Keratinocyte (primary cell): ENCODE measurements at regions not wholly inside any gene's neighbourhood (a gene's known extent, or its start where the extent isn't known, plus 50 kb on each side); places are given as distances from the start of the nearest gene placed in this dataset.

ENCODE experiments used
- DNase-seq: peaks from one replicate; pipeline ENCODE4 v3.0.0-alpha.2; 2011; ENCODE audit warnings: low read depth, missing footprints, low spot score
- FAIRE-seq: peaks from 2 replicates; lab custom pipeline; 2011; peaks lifted over from hg19 to GRCh38; lab: Jason Lieb, UNC
- H2AFZ ChIP-seq: 2 replicates; pipeline ENCODE4 v1.6.0; 2012; ENCODE audit warnings: low read length, control low read depth, inconsistent platforms; ENCODE audit not compliant: control insufficient read depth
- H3K27ac ChIP-seq: 2 replicates; pipeline ENCODE4 v1.5.1; 2011; ENCODE audit warnings: low read length; ENCODE audit not compliant: control insufficient read depth, insufficient read depth
- H3K27me3 ChIP-seq: 3 replicates; pipeline ENCODE4 v1.6.0; 2011; ENCODE audit warnings: low read length; ENCODE audit not compliant: control insufficient read depth, insufficient read depth; ENCODE audit errors: extremely low read depth
- H3K36me3 ChIP-seq, 2 experiments: 2 replicates in 1 of 2; 3 replicates in 1 of 2; pipeline ENCODE4 v1.5.1; 2011; ENCODE audit warnings: low read length in 2 of 2, mild to moderate bottlenecking in 1 of 2; ENCODE audit not compliant: control insufficient read depth in 2 of 2, insufficient read depth in 2 of 2; ENCODE audit errors: extremely low read depth in 1 of 2
- H3K4me1 ChIP-seq: 3 replicates; pipeline ENCODE4 v1.5.1; 2011; ENCODE audit warnings: low read length; ENCODE audit not compliant: control insufficient read depth, insufficient read depth; ENCODE audit errors: extremely low read depth
- H3K4me2 ChIP-seq: 3 replicates; pipeline ENCODE4 v1.6.0; 2011; ENCODE audit warnings: low read depth, low read length; ENCODE audit not compliant: control insufficient read depth, insufficient read depth; ENCODE audit errors: extremely low read depth
- H3K4me3 ChIP-seq, 3 experiments: fragments of 200-600 bp in 1 of 3; sonication (generic) in 1 of 3; 2 replicates in 2 of 3; 3 replicates in 1 of 3; pipeline ENCODE4 v1.5.1; 2011 to 2016; ENCODE audit warnings: low read length in 3 of 3, mild to moderate bottlenecking in 3 of 3, control low read depth in 2 of 3, inconsistent platforms in 1 of 3, low read depth in 1 of 3, mixed read lengths in 1 of 3, mixed run types in 1 of 3, moderate library complexity in 1 of 3; ENCODE audit not compliant: control insufficient read depth in 2 of 3, insufficient read depth in 2 of 3; ENCODE audit errors: extremely low read depth in 1 of 3
- H3K79me2 ChIP-seq: 2 replicates; pipeline ENCODE4 v1.6.0; 2012; ENCODE audit warnings: low read length; ENCODE audit not compliant: control insufficient read depth, insufficient read depth
- H3K9ac ChIP-seq: 3 replicates; pipeline ENCODE4 v1.6.0; 2011; ENCODE audit warnings: low read length; ENCODE audit not compliant: control insufficient read depth, insufficient read depth; ENCODE audit errors: extremely low read depth
- H3K9me1 ChIP-seq: 3 replicates; pipeline ENCODE4 v1.6.0; 2011; ENCODE audit warnings: low read length; ENCODE audit not compliant: control insufficient read depth, insufficient read depth; ENCODE audit errors: extremely low read depth
- H3K9me3 ChIP-seq: 2 replicates; pipeline ENCODE4 v1.5.1; 2012; ENCODE audit warnings: low read depth, low read length; ENCODE audit not compliant: control insufficient read depth
- H4K20me1 ChIP-seq: 3 replicates; pipeline ENCODE4 v1.6.0; 2011; ENCODE audit warnings: low read length; ENCODE audit not compliant: control insufficient read depth, insufficient read depth; ENCODE audit errors: extremely low read depth
- CTCF ChIP-seq, 3 experiments: IDR thresholded peaks in 1 of 3; conservative IDR thresholded peaks in 1 of 3; optimal IDR thresholded peaks in 1 of 3; 2 replicates in 2 of 3; 3 replicates in 1 of 3; pipeline versions ENCODE3 to v1.5.1; 2011; ENCODE audit warnings: low read length in 3 of 3, mild to moderate bottlenecking in 3 of 3, moderate library complexity in 2 of 3, control low read depth in 1 of 3, inconsistent platforms in 1 of 3; ENCODE audit not compliant: insufficient read depth in 2 of 3; ENCODE audit errors: extremely low read depth in 1 of 3
- EZH2 ChIP-seq: IDR thresholded peaks from one replicate; pipeline ENCODE4 v1.6.1; 2012; ENCODE audit warnings: inconsistent platforms, mild to moderate bottlenecking, low read length, moderate library complexity
- dilution Hi-C: fragments of 300-500 bp; cut with MboI; formaldehyde crosslinking; loops from one replicate; pipeline ENCODE4 v1.7.0; 2020; ENCODE audit warnings: low sequenced_read_pairs; ENCODE audit not compliant: extremely low pct_ligation_motif_present

DNA sequence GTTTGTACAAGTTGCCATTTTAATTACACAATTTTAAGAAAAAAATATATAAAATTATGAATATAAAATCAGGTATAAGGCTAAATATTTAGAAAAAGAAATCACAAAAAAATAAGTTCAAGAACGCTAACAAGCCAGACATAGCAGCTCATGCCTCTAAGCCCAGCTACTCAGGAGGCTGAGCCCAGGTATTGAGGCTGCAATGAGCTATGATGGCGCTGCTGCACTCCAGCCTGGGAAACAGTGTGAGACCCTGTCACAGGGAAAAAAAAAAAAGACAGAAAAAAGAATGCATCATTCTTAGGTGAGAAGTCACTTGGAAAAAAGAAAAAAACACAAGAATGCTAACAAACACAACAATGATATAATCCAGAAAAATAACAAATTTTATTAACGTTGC, 112.3 kb upstream of the PRDX6 start:
- TF ChIP-seq CTCF (optimal IDR thresholded peaks at IDR 0.05 in 1 of 3, IDR thresholded peaks at IDR 0.05 in 1 of 3, conservative IDR thresholded peaks at IDR 0.05 in 1 of 3; ENCODE audit: extremely low read depth in 1 of 3, insufficient read depth in 2 of 3, low read length in 3 of 3) (no peak), EZH2 (no peak)
- no peaks in the 10 kb centered on the region for H3K4me1 ChIP-seq
- no peaks in the 10 kb centered on the region for H3K9me1 ChIP-seq
- no peak overlapping the region for H3K9ac ChIP-seq
- H3K9me3 ChIP-seq, result no peaks in the 10 kb centered on the region
- no peak overlapping the region for H3K4me3 ChIP-seq
- no peaks in the 10 kb centered on the region for H3K79me2 ChIP-seq
- H4K20me1 ChIP-seq, result no peaks in the 10 kb centered on the region
- DNase-seq (no peak), FAIRE-seq (no peak)
- H3K4me2 ChIP-seq, result no peak overlapping the region
- H3K27ac ChIP-seq, result no peak overlapping the region
- dilution Hi-C loops, result no loop called here
- H2AFZ ChIP-seq, result no peak overlapping the region
- H3K36me3 ChIP-seq, result no peaks in the 10 kb centered on the region
- peaks cover 3% of the 10 kb centered on the region for H3K27me3 ChIP-seq

DNA sequence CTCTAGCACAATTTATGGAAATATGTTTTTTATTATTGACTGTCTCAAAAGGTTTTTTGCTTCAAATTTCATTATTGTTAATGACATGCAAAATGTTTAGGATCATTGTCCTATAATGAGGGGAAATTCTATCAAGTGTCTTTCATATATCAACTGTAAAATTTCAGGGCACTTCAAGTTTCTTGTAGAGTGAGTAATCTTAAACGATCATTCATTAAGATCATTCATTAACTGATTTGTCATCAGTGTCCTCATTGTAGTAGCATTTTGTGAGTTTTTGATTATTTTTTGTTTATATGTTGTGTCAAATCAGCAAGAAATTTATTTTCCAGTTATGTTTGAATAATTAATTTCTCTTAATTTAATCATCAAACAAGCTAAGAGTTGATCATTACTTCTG, 111.8 kb upstream of the PRDX6 start:
- TF ChIP-seq EZH2, result no peak
- TF ChIP-seq CTCF (optimal IDR thresholded peaks at IDR 0.05 in 1 of 3, IDR thresholded peaks at IDR 0.05 in 1 of 3, conservative IDR thresholded peaks at IDR 0.05 in 1 of 3; ENCODE audit: extremely low read depth in 1 of 3, insufficient read depth in 2 of 3, low read length in 3 of 3), result no peak
- no peaks in the 10 kb centered on the region for H3K9me1 ChIP-seq

More for the DNA sequence above, 111.8 kb upstream of the PRDX6 start:
- Histone ChIP-seq H3K27ac (no peak overlapping the region), H3K9ac (no peak overlapping the region), H3K9me3 (no peaks in the 10 kb centered on the region), H4K20me1 (no peaks in the 10 kb centered on the region), H3K4me2 (no peak overlapping the region), H2AFZ (no peak overlapping the region), H3K79me2 (no peaks in the 10 kb centered on the region), H3K27me3 (peaks cover 3% of the 10 kb centered on the region), H3K4me1 (no peaks in the 10 kb centered on the region), H3K36me3 (no peaks in the 10 kb centered on the region), H3K4me3 (no peak overlapping the region)
- dilution Hi-C loops, result no loop called here
- no peak for FAIRE-seq
- no peak for DNase-seq
